ENCODE measurements at regions not wholly inside any gene's neighbourhood (a gene's known extent, or its start where the extent isn't known, plus 50 kb on each side); places are given as distances from the start of the nearest gene placed in this dataset.

GRCh38 chr9:87141124-87141523 lies 193.8 kb upstream of the GAS1 start:
- Histone ChIP-seq H3K9me3 (ENCODE audit: insufficient read depth in 2 of 2, low read depth in 1 of 2, low read length in 1 of 2) (no peaks in the 10 kb centered on the region), H3K56ac (replicated peaks; ENCODE audit: insufficient read length, low read depth, low read length) (no peak overlapping the region), H3K79me2 (ENCODE audit: control insufficient read depth in 1 of 2, insufficient read depth in 2 of 2, low read length in 2 of 2) (no peaks in the 10 kb centered on the region), H4K8ac (ENCODE audit: extremely low read depth, insufficient read depth, low read length) (no peak overlapping the region), H2AFZ (ENCODE audit: low read length) (no peak overlapping the region), H3K4me3 (ENCODE audit: extremely low read depth in 1 of 4, insufficient read depth in 2 of 4, low read depth in 3 of 4, low read length in 4 of 4) (no peak overlapping the region), H2BK12ac (ENCODE audit: low read depth, low read length) (no peak overlapping the region), H3K27ac (ENCODE audit: low read depth, low read length) (no peak overlapping the region), H3K4ac (replicated peaks; ENCODE audit: insufficient read length, low read depth, low read length) (no peak overlapping the region), H3K4me2 (ENCODE audit: insufficient read depth in 1 of 2, low read depth in 2 of 2, low read length in 2 of 2) (no peak overlapping the region), H3K23ac (ENCODE audit: insufficient read length) (no peak overlapping the region), H3K9ac (replicated peaks in 1 of 4; ENCODE audit: extremely low read depth in 1 of 4, low read depth in 3 of 4, low read length in 3 of 4) (no peak overlapping the region), H3K36me3 (ENCODE audit: control insufficient read depth in 2 of 4, insufficient read depth in 4 of 4, low read length in 3 of 4) (no peaks in the 10 kb centered on the region), H3K4me1 (replicated peaks in 1 of 4; ENCODE audit: control insufficient read depth in 3 of 4, insufficient read depth in 4 of 4, low read length in 3 of 4) (no peaks in the 10 kb centered on the region), H2BK120ac (replicated peaks; ENCODE audit: low read depth, low read length) (no peak overlapping the region), H2BK5ac (ENCODE audit: low read depth, low read length) (no peak overlapping the region), H3K27me3 (replicated peaks in 1 of 4; ENCODE audit: control insufficient read depth in 3 of 4, extremely low read depth in 1 of 4, insufficient read depth in 3 of 4, low read length in 3 of 4) (no peaks in the 10 kb centered on the region), H2BK20ac (ENCODE audit: low read length) (no peak overlapping the region), H3K23me2 (ENCODE audit: low read depth, low read length) (no peaks in the 10 kb centered on the region), H4K91ac (replicated peaks; ENCODE audit: insufficient read length, low read length) (no peak overlapping the region), H3K79me1 (ENCODE audit: low read depth, low read length) (no peaks in the 10 kb centered on the region), H2AK5ac (ENCODE audit: low read depth, low read length) (no peak overlapping the region), H3K14ac (ENCODE audit: insufficient read length) (no peak overlapping the region), H4K5ac (ENCODE audit: insufficient read length, low read depth, low read length) (no peak overlapping the region), H2BK15ac (ENCODE audit: low read length) (no peak overlapping the region), H3K18ac (ENCODE audit: extremely low read depth, low read length) (no peak overlapping the region), H4K20me1 (replicated peaks in 1 of 2; ENCODE audit: control insufficient read depth in 1 of 2, insufficient read depth in 2 of 2, low read length in 2 of 2) (no peaks in the 10 kb centered on the region)
- 88% methylated on average over 8 of the region's 8 CpGs; no CpG with 5 or more reads in 1 of the 2 experiments for WGBS, 2 experiments (ENCODE audit: extremely low coverage in 1 of 2, insufficient coverage in 1 of 2, insufficient read length in 1 of 2, insufficient replicate concordance in 2 of 2, low coverage in 1 of 2, low lambda C conversion rate in 2 of 2, missing lambda C conversion rate in 1 of 2)
- POLR2A ChIA-PET (ENCODE audit: partially characterized antibody), result no interaction called here
- FAIRE-seq, result no peak
- CTCF ChIA-PET (ENCODE audit: partially characterized antibody), result interaction anchor here (1.3 kb wide), 1 partner anchor 184 kb away, joined by 5 read pairs; no protein-coding TSS in a partner anchor
- no peak for DNase-seq (ENCODE audit: low read depth in 1 of 2, low spot score in 2 of 2)
- TF ChIP-seq RFX5 (IDR thresholded peaks at IDR 0.05; ENCODE audit: borderline replicate concordance, low read depth, low read length) (no peak), SIRT6 (IDR thresholded peaks at IDR 0.05; ENCODE audit: low read length) (no peak), E2F6 (IDR thresholded peaks at IDR 0.05) (no peak), POU5F1 (IDR thresholded peaks at IDR 0.05; ENCODE audit: low read depth, low read length) (no peak), KDM4A (IDR thresholded peaks at IDR 0.05; ENCODE audit: low read depth, low read length, severe bottlenecking) (no peak), HDAC6 (IDR thresholded peaks at IDR 0.05; ENCODE audit: low read depth, low read length) (no peak), ZNF274 (IDR thresholded peaks at IDR 0.05; ENCODE audit: borderline replicate concordance, extremely low read depth, low read length) (no peak), JUND (IDR thresholded peaks at IDR 0.05; ENCODE audit: low read length) (no peak), RNF2 (IDR thresholded peaks at IDR 0.05; ENCODE audit: borderline replicate concordance, low read depth, low read length, missing control alignments, poor library complexity, severe bottlenecking) (no peak), MAX (IDR thresholded peaks at IDR 0.05) (no peak), BACH1 (IDR thresholded peaks at IDR 0.05; ENCODE audit: low read length) (no peak), GABPA (IDR thresholded peaks at IDR 0.05; ENCODE audit: borderline replicate concordance, insufficient read depth, low read length) (no peak)
